Astrocyte of the spinal cord (primary cell): ENCODE measurements at regions not wholly inside any gene's neighbourhood (a gene's known extent, or its start where the extent isn't known, plus 50 kb on each side); places are given as distances from the start of the nearest gene placed in this dataset.

Experiments used
- DNase-seq: peaks from one replicate; pipeline ENCODE4 v3.0.0; 2011; ENCODE audit warnings: low read depth, low spot score
- H3K4me3 ChIP-seq: 2 replicates; pipeline ENCODE4 v1.5.1; 2011; ENCODE audit warnings: low read depth, mild to moderate bottlenecking, low read length, moderate library complexity
- CTCF ChIP-seq: IDR thresholded peaks from 2 replicates; pipeline ENCODE4 v1.5.1; 2012; ENCODE audit warnings: low read depth, mild to moderate bottlenecking, low read length, inconsistent platforms
- in situ Hi-C: cut with HindIII; loops from 2 replicates; pipeline ENCODE4 v1.10.0; 2017; ENCODE audit warnings: low sequenced_read_pairs

GRCh38 chr13:65414187-65414586 lies 1815.9 kb downstream of the PCDH9 start:
- no peak for TF ChIP-seq CTCF
- H3K4me3 ChIP-seq, result no peak overlapping the region
- in situ Hi-C loops, result no loop called here
- no peak for DNase-seq

GRCh38 chr13:65411521-65411920 lies 1818.6 kb downstream of the PCDH9 start:
- no peak overlapping the region for H3K4me3 ChIP-seq
- DNase-seq, result no peak
- no peak for TF ChIP-seq CTCF
- in situ Hi-C loops, result no loop called here

DNA sequence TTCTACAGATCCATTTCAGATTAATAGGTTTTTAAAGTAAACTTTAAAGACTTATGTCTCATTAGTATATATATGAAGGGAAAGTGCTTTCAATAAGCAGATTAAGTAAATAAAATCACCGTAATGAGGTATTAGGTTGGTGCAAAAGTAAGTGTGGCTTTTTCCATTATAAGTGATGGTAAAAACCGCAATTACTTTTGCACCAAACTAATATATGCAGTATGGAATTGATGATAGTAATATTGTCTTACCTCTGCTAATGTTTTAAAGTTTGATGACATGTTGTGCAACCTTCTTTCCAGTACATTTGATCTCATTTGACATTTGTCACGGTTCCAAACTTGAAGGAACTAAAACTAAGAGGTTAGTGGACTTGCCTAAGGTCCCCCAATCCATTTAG lies 1819.3 kb downstream of the PCDH9 start:
- DNase-seq, result no peak
- no peak for TF ChIP-seq CTCF
- no peak overlapping the region for H3K4me3 ChIP-seq
- in situ Hi-C loops, result no loop called here

DNA sequence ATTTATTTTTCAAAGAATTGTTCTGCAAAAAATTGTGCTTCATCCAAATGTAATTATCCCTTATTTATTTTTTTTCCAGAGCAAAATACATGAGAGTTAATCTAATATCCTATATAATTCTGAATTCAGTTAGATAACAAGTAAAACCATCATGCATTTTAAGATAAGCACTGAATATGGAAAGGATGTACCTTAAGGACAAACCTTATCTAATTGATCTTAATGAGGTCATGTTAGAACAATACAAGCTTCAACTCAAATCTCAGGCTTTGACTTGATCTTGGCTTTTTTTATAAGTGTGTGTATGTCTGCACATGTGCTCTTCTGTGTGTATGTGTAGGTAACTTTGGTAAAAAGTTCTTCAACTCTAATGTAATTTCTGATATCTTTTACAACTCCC lies 1828.8 kb downstream of the PCDH9 start:
- no peak for DNase-seq
- H3K4me3 ChIP-seq, result no peak overlapping the region
- no peak for TF ChIP-seq CTCF
- in situ Hi-C loops, result no loop called here

DNA sequence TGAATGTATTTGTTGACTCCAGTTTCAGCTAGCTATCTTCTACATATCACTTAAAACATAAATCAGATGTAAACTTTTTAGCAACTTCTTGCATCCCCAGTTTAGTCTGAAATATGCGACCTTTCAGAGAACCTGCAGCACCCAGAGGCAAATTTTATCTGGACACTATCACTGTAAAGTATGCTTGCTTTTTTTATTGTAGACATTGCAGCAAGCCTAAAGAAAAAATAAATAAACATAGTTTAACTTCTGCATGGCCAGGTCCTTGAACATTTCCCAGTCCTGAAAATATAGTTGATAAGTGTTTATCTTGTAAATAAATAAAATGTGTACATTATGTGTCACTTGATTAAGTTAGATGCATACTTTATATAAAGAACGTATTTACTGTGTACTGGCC lies 1829.4 kb downstream of the PCDH9 start:
- H3K4me3 ChIP-seq, result no peak overlapping the region
- TF ChIP-seq CTCF, result no peak
- no peak for DNase-seq
- in situ Hi-C loops, result no loop called here

- H3K4me3 ChIP-seq, result no peak overlapping the region
- DNase-seq, result no peak
- in situ Hi-C loops, result no loop called here
Measured at GRCh38 chr13:65387743-65388347, 1842.3 kb downstream of the PCDH9 start.

More at GRCh38 chr13:65387743-65388347, 1842.3 kb downstream of the PCDH9 start:
- TF ChIP-seq CTCF, result no peak
